Fibroblast of mammary gland (primary cell): ENCODE measurements at regions not wholly inside any gene's neighbourhood (a gene's known extent, or its start where the extent isn't known, plus 50 kb on each side); places are given as distances from the start of the nearest gene placed in this dataset.

Experiments
- DNase-seq: peaks from one replicate; pipeline ENCODE4 v3.0.0-alpha.2; 2010; ENCODE audit warnings: low read depth
- H3K4me3 ChIP-seq: 2 replicates; pipeline ENCODE4 v1.5.1; 2011; ENCODE audit warnings: low read depth, mild to moderate bottlenecking, low read length, moderate library complexity; ENCODE audit not compliant: control insufficient read depth
- CTCF ChIP-seq: conservative IDR thresholded peaks from 2 replicates; pipeline ENCODE4 v1.5.1; 2011; ENCODE audit warnings: low read depth, low read length, inconsistent platforms; ENCODE audit not compliant: control insufficient read depth, insufficient read depth

- no peak for TF ChIP-seq CTCF
- H3K4me3 ChIP-seq: no peak overlapping the region
- DNase-seq: no peak
These were observed 86.0 kb downstream of the IRF8 start for GRCh38 chr16:85984947-85985451.

GRCh38 chr16:85986931-85987749 lies 88.2 kb downstream of the IRF8 start:
- no peak overlapping the region for H3K4me3 ChIP-seq
- TF ChIP-seq CTCF: peak; percentile 10
- no peak for DNase-seq

DNA sequence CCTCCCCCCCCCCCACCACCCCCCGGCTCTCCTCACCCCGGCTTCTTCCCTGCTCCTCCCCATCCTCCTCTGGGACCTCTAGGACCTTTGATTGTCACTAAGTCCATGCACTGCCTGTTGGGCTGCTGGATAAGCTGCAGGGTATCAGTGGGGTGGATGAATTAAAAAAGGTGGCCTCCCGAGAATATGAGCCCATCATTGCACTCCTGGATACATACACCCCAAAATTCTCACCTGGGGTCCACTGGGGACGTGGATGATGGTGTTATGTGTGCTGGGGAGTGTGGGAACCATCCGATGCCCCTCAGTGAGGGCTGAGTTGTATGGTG lies 88.8 kb downstream of the IRF8 start:
- DNase-seq: no peak

DNA sequence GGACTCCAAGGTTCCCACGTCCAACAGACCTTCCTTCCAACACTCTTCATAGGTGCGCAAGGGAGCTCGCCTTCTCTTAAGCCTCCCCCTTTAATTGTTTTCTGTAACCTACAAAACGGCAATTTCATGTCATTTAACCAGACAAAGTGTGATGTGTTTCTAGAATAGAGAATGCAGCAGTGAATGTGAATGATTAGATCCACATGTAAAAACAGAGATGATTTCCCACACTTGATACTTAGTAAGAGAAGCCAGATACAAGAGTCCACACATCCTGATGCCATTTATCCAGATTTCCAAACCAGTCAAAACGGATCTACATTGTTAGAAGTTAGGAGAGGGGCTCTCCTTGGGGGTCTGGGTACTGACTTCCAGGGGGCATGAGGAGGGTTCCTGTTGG lies 89.3 kb downstream of the IRF8 start:
- no peak for TF ChIP-seq CTCF
- no peak overlapping the region for H3K4me3 ChIP-seq
- DNase-seq: no peak

More for the DNA sequence above, 88.8 kb downstream of the IRF8 start:
- no peak for TF ChIP-seq CTCF
- H3K4me3 ChIP-seq: no peak overlapping the region

GRCh38 chr16:85988723-85989313 lies 89.9 kb downstream of the IRF8 start:
- no peak overlapping the region for H3K4me3 ChIP-seq
- no peak for DNase-seq
- no peak for TF ChIP-seq CTCF

GRCh38 chr16:85989376-85989775 lies 90.4 kb downstream of the IRF8 start:
- no peak for DNase-seq
- no peak for TF ChIP-seq CTCF
- no peak overlapping the region for H3K4me3 ChIP-seq
